NCI-H1092 (cell line): ENCODE measurements at regions not wholly inside any gene's neighbourhood (a gene's known extent, or its start where the extent isn't known, plus 50 kb on each side); places are given as distances from the start of the nearest gene placed in this dataset.

Experiments used
- DNase-seq: peaks from one replicate; lab custom pipeline; 2025; lab: John Stamatoyannopoulos, UW

DNA sequence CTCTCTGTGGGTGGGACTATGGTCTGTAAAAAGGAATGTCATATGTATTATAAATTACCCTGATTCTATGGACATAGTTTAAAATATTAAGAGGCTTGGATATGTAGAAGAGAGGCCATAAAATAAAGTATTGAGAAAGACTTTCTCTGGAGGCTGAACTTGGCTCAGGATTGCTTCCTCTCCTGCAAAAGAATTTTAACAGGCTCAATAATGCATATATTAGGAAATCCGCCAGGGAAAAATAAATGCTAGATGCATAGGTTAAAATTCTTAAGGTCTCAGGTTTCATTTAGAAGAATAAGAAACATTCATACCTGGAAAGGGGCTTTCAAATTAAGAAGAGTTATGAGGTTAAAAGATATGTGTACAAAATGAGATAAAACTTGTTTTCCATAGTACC, 424.3 kb downstream of the ARAP2 start:
- no peak for DNase-seq

DNA sequence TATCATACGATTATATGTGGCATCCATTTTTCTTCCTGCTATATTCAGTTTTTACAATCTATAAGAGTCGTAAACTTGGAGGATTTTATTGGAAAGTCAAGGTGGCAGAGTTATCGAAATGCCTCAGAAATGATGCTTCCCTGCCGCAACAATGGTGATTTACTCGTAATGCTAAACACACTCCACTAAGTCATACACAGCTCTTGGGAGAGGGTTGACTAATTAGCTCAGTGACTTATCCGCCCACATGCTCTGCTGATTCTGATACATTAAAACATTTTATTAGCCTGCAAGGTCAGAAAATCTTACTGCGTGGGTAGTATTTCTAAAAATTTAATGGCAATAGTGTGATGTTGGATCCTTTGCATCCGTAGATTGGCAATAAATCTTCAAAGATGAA, 420.1 kb downstream of the ARAP2 start:
- no peak for DNase-seq

DNA sequence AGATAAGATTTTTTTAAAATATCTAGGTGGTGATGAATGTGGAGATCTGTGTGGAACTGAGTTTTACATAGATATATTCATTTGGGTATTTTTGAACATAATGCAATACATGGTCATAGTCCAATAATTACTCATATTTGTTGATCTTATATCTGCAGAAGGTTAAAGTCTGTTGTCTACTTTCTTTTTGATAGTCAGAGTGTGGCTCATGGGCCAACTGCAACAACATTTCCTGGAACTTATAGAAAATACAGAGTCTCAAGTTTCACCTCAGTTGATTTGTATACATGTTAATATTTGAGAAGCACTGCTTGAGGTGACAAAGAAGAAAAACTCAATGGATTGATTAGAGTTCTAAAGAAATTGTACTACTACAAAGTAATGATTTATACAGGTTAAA, 408.4 kb downstream of the ARAP2 start:
- DNase-seq = no peak

DNA sequence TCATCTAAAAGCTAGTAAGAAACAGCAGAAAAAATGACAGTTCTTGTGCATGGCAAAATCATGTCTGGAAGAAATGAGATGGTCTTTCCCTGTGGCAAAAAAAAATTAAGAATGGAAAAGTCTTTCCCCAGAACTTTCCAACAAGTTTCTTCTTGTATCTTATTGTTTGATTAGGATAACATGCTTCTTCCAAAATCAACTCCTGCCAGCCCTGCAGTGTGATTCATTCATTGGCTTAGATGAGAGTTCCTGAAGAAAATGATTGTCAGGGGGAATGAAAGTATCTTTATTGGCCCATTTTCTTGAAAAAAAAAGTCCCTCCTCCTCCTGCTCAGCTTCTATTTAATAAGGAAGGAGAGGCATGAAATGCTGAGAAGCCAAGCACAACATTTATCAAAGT, 407.7 kb downstream of the ARAP2 start:
- no peak for DNase-seq

DNA sequence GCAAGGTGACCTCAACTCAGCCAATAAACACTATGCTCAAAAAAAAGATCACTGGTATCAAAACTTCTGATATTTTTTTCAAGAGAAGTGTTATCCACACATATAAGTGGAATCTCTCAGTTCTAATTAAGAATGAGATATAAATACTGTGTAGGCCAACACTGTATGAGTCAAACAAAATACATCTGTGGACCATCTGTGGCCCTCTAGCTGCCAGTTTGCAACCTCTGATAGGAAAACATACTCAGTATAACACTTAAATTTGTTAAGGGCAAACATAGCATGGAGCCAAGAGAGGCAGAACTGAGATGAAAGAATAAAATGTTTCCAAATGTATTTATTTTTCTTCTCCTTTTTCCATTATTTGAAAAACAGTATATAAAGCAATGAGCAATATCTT, 377.3 kb downstream of the ARAP2 start:
- no peak for DNase-seq

DNA sequence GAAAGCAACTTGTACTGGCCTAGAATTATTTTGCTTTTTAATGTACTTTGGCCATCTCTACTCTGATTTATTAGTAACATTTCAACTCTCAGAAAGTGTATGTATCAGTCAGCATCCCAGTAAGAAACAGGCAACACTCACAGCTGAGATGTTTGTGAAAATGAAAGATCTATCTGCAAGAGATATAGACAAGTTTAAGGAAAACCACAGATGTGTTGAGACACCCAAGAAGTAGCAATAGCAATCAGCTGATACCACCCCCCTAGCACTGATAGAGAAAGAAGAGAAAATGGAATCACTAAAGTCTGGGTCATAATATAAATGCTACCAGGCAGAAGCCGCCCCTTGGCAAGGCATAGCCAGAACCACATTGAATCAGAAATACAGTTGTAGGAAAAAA, 372.0 kb downstream of the ARAP2 start:
- DNase-seq = no peak

DNA sequence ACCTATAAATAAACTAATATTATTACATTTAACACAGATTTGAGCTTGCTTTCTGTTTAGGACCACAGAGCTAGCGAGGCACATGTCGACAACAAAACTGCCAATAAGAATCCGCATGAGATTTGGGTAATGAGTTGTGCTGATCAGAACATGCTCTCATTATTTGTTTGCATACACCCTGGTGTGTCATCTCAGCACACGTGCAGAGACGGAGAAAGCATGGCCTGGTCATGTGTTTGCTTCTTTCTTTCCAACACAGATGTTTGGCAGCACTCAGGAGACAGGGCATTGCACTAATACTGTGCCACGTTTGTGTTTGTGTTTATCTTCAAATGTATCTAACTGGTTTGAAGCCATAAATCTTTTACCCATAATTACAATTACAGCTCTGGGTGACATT, 364.8 kb downstream of the ARAP2 start:
- no peak for DNase-seq

DNA sequence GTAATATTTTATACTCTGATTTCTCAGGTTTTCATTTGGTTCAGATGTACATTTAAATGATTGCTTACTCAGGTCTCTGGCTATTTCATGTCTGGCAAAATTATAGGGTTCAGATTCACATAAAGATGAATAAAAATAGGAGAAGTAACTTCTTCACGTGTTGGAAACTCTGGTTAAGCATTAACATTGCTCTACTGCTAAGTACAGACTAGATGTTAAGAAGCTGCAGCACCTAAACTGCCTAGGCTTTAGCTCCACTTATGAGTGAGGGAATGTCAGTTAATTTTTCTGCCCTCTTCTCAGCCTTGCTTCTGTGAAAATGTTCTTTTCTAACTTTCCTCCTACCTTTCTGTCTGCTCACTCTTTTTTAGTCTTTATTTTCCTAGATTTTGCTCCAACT, 361.2 kb downstream of the ARAP2 start:
- no peak for DNase-seq

DNA sequence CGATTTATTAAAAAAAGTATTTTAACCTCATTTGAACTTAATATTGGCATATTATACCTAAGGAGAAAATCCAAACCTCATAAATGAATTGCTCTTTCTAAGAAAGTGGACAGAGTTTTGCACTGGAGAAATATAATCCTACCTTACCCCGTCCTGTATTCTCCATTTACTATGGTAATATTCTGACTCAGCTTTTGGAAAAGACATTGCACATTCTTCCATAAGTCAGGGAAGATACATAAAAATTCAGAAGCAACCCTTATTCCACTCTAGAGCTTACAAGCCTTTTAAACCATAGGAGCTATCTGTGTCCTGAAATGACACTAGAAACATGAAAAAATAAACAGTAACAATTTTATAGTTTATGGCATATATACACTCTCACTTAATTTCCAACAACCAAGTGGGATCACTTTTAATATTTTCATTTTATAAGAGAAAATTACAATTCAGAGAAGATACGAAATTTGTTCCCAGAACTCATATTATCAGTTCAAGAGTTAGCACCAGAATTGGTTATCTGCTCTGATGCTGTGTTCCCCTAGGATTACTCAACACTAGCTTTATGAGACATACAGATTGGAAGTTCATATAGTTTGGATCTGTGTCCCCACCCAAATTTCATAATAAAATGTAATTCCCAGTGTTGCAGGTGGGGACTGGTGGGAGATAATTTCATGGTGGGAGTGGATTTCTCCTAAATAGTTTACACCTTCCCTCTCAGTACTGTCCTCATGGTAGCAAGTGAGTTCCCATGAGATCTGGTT, 359.4 kb downstream of the ARAP2 start:
- no peak for DNase-seq

DNA sequence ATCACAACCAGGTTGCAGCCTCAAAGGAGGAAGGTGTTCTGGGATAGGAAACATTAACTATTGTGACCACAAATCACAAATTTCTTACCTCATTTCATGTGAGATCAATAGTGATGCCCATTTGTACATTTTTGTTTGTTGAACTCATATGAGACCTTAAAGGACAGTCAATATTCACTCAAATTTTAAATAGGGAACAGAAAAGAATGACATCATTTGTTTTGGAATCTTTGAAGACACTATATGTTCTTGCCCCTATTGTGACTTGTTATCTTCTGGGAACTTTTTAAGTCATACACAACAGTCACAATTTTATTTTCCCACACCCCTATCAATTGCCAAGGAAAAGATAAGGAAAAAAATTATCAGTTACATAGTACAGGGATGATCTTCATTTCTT, 346.5 kb downstream of the ARAP2 start:
- DNase-seq = no peak

DNA sequence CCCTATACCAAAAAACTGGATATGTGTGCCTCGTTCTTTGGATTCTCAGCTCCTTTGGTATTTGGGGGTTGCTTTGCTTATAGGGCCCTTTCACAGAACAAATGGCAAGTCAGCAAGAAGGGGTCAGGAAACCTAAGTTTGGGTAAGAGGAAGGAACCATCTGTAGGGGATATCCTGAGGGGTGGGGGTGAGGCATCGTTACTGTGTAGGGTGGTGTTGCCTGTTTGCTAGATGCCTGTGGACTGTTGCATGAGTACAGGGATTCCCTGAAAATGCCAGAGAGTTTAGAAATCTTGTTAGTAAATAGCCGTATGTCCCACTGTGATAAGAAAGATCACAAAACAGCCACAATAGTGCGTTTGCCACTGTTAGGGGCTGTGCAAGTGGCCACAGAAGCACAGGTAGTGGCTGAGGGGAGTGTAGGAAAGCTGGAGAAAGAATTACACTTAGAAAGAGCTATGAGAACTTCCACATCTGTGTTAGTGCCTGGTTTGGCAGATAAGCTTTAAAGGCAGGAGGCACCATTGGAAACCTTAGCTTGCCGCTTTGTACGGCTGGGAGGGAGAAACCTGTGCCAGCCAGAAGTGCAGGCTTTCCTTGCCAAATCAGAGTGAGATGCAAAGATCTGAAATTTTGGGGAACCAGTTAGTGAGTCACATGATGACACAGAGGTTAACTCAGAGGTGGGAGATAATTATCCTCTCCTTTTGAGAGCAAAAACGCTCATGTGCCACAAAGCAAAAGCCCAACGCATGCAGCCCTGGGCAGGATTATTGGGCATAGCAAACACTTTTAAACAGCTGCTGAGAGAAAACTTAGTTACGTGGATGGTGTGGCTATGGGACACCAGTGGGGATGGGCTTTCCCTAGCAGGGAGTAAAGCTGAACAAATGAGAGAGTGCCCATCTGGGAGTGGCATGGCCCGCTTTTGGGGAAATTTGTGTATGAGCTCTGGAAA, 343.7 kb downstream of the ARAP2 start:
- DNase-seq = no peak

DNA sequence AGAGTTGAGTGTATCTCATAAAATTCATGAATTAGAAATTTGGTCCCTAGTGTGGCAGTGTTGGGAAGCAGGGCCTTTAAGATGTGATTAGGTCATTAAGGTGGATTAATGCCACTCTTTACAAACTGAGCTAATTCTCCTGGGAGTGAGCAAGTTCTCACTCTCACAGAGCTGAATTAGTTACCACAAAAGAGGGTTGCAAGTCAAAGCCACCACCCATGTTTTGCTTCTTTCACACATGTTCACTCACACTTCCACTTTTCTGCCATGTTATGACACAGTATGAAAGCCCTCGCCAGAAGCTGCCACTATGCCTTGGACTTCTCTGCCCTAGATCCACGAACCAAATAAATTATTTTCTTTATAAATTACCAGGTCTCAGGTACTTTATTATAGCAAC, 332.1 kb downstream of the ARAP2 start:
- DNase-seq = no peak

DNA sequence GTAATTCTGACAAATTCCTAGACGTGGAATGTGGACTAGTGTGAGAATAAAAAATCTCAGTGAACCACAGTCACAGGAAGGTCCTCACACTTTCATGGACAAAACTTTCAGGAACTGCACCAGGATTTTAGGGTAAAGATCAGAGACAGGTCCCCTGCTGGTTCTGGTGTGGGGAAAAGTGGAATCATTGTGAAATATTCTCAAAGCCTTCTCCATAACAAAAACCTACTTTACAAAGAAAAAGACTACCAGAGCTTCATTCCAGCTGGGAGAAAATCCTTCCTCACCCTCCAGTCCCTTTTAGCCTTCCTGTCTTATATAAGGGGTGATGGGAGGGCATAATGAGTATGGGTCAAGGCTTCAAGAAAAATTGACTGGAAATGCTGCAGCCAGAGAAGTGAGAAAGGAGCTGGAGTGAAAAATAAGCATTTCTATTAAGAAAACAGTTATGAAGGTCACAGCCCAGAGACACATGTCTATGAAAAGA, 325.8 kb downstream of the ARAP2 start:
- no peak for DNase-seq

DNA sequence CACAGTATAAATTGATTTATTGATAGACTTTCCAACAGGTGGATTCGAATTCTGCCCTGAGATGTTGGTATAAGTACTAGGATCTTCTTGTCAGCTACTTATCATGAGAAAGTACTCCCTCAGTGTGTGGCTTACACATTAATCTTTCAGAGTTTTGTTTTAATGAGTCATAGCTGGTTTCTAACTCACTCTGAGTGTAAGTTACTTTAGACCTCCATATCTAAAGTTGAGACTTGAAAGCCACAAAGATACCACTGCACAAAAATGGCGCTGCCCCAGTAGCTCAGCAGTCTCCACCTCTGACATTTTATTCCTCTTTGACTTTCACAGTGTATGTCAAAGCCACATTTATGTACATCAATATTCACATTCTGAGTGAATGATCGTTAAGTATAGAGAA, 318.5 kb downstream of the ARAP2 start:
- no peak for DNase-seq

DNA sequence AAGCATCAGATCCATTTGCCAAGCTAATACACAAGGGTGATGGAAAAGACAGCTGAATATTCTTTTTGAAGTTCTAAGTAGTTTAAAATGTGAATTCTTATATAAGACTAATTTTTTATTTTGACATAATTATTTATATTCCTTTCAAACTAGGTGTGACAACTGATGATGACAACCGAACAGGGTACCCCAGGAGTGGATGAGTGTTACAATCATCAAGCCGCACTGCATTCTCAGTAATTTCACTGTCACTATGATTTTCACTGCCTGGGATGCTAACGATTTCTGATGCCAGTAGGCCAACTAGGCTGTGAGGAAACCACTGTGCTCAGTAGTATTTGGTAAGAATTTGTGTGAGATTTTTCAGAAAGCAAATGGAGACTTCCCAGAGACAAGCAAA, 317.5 kb downstream of the ARAP2 start:
- DNase-seq = no peak

DNA sequence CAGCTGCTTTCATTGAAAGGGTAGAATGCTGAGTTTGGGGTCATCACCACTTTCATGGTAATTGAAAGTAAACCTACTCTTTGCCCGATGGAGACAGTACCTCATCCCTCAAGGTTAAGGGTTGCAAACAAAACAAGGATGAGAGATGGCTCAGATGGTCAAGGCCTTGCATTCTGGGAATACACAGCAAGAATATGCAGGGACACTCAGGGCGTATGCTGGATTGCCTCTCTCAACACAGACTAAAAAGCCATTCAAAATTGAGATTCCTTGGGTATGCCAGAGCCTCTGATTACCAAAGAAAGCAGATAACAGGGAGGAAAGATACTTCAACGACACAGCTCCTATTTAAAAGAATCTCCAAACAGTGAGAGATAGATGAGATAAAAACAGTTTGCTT, 310.4 kb downstream of the ARAP2 start:
- DNase-seq = no peak

DNA sequence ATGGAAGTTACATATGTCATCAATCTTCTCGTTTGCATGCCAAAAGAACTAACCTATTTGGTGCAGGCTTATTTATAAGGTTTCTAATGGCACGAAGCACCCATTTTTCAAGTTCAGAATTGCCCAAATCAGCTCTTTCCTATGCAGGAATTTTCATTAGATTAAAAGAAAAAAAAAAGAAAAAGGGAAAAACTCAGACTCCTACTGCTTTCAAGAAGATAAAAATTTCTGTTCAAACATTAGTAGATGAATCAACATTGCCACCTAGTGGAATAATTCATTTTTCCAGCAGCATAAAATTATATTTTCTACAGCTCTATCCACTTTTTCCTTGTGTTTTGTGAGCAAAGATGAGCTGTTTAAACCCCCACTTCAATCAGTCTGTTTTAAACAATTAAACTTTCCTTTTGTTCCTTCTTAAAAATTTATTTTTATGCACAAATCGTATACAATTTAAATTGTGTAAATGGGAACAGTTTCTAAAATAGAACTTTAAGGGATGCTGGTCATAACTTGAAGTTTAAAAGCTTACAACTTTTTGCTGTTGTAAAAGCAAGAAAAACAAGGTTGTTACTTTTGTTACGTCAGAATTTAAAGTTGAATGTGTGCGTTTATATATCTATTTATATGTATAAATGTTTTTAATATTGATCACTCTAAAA, 309.9 kb downstream of the ARAP2 start:
- DNase-seq = no peak

DNA sequence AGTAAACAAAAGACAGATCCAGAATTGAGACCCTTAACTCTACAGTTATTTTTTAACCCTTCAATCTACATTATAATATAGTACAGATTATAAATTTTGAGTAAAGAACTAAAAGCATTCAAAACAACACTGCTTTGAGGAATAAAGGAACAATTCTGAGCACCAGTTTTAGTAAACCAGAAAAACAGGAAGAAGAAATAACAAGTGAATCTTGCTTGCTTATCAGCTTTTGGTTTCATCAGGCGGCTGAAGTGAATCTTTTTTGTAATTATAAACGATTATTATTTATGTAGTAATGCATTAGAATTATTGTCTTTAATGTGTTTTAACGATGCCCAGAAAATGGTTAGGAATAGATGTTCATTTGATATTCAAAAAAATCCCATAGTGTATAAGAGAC, 305.4 kb downstream of the ARAP2 start:
- DNase-seq = no peak

DNA sequence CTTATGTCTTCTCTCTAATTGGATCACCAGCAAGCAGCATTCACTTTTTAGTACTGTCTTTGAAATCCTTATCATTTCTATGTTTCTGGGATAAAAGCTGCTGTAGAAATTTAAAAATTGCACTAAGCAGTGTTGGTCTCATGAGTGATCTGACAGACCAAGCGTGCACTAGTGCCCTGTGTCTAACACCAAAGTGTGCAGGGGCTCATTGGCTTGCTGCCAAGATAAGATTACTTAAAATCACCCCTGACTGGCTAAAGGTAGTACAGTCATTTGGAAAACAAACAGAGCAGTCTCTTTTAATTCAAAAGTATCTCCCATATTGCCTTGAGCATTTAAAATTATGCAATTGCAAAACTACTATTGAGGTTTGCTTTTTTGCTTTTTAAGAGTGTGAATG, 304.6 kb downstream of the ARAP2 start:
- DNase-seq = no peak

DNA sequence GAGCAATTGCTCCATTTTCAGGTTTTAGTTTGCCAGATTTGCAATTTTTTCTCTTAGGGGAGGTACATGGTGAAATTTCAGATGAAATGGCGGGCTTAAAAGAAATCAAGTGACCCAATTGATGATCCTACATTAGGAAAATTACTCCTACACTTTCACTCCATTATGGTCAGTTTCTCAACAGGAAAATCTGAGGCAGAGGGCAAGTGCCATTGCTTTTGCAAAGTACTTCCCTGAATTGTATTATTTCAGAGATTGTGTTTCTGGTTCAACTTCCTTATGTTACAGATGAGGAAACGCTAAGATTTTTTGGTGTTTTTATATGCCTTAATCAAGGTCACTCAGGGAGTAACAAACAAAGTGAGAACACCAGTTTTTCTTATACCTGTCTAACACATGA, 302.2 kb downstream of the ARAP2 start:
- DNase-seq = no peak

DNA sequence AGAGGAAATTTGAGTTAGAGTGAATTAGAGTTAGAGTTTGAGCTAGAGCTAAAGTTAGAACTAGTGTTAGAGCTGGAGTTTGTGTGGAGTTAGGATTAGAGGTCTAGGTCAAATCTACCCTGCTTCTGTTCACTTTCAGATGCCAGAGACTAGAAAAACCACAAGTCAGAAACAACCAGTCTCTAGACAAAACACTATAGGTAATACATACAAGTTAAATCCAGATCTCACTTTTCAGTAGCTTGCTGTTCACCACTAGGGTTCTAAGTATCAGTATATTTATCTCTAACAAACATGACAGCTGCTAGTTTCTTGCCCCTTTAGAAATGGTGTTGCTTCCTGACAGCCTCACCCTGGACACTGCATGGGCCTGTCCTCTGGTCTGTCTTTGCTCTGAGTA, 300.7 kb downstream of the ARAP2 start:
- DNase-seq = no peak

DNA sequence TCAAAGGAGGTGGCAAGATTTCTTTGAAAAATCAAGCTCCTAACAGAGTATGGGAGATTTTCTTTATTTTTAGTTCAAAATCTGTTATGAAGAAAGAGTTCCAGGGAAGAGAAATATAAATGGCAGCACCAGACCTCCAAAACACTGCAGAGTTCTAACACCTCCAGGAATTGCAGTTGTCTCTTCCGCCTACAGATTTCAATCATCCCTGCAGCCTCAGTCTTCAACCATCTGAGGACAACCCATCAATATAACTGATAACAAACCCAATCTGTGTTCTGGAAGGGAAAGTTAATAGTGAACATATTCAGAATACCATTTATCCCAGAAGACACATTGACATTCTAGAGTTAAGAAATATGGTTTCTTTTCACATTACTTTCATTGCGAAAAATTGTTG, 296.1 kb downstream of the ARAP2 start:
- DNase-seq = no peak

DNA sequence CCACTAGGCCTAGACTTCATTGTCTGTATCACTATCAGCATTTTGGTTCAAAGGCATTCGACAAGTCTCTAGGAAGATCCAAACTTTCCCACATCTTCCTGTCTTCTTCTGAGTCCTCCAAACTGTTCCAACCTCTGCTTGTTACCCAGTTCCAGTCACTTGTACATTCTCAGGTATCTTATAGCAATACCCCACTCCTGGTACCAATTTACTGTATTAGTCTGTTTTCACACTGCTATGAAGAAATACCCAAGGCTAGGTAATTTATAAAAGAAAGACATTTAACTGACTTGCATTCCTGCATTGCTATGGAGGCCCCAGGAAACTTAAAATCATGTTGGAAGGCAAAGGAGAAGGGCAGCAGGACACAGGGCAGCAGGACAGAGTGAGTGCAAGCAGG, 293.9 kb downstream of the ARAP2 start:
- no peak for DNase-seq
